Esophagus muscularis mucosa (tissue), 4 donors: ENCODE measurements at regions not wholly inside any gene's neighbourhood (a gene's known extent, or its start where the extent isn't known, plus 50 kb on each side); places are given as distances from the start of the nearest gene placed in this dataset.

ENCODE experiments used
- DNase-seq: peaks from one replicate; pipeline ENCODE4 v3.0.0-alpha.2; 2017; ENCODE audit errors: extremely low spot score
- H3K27ac ChIP-seq, 4 donors: fragments of 200-600 bp; sonication (generic); replicated peaks in 1 of 4; 1 replicate in 3 of 4; 2 replicates in 1 of 4; pipeline ENCODE4 v1.5.1; 2016 to 2019; ENCODE audit warnings: mild to moderate bottlenecking in 1 of 4
- H3K27me3 ChIP-seq, 4 donors: fragments of 200-600 bp; sonication (generic); one replicate each; pipeline versions ENCODE4 v1.5.1 to v1.6.0; 2016 to 2019
- H3K36me3 ChIP-seq, 4 donors: fragments of 200-600 bp; sonication (generic); one replicate each; pipeline ENCODE4 v1.5.1; 2016 to 2019
- H3K4me1 ChIP-seq, 4 donors: fragments of 200-600 bp; sonication (generic); one replicate each; pipeline ENCODE4 v1.5.1; 2016 to 2019
- H3K4me3 ChIP-seq, 4 donors: fragments of 200-600 bp; sonication (generic); 1 replicate in 2 of 4; 2 replicates in 2 of 4; pipeline ENCODE4 v1.5.1; 2016 to 2019; ENCODE audit warnings: mild to moderate bottlenecking in 4 of 4, moderate library complexity in 1 of 4
- H3K9me3 ChIP-seq, 4 donors: fragments of 200-600 bp; sonication (generic); 1 replicate in 3 of 4; 2 replicates in 1 of 4; pipeline ENCODE4 v1.5.1; 2016 to 2019
- EP300 ChIP-seq: sonication (generic); formaldehyde crosslinking; IDR thresholded peaks from one replicate; pipeline ENCODE4 v1.6.1; 2017; ENCODE audit warnings: antibody characterized with exemption
- POLR2A ChIP-seq: fragments of 450-650 bp; IDR thresholded peaks from one replicate; pipeline ENCODE4 v1.6.1; 2017; ENCODE audit warnings: antibody characterized with exemption, moderate library complexity, mild to moderate bottlenecking, low read depth
- POLR2AphosphoS5 ChIP-seq, 2 donors: sonication (generic); formaldehyde crosslinking; IDR thresholded peaks; one replicate each; pipeline ENCODE4 v1.6.1; 2017; ENCODE audit warnings: antibody characterized with exemption in 2 of 2
- WGBS: methylation state at CpG from one replicate; pipeline ENCODE4 v1.1.5; 2018; 5-methylcytosine and 5-hydroxymethylcytosine counted together
- intact Hi-C: fragments of 100-400 bp; cut with DNase I; formaldehyde crosslinking; loops from one replicate; pipeline ENCODE4 v1.15.1; 2023
- TF ChIP-seq, protein P1 (sequence below), 3 experiments: fragments of 200-600 bp in 2 of 3; fragments of 450-650 bp in 1 of 3; sonication (generic) in 2 of 3; IDR thresholded peaks; one replicate each; pipeline ENCODE4 v1.5.1; 2017 to 2019; ENCODE audit warnings: antibody characterized with exemption in 3 of 3, mild to moderate bottlenecking in 2 of 3, moderate library complexity in 1 of 3

- intact Hi-C loops, result no loop called here
- no peaks in the 10 kb centered on the region for H3K36me3 ChIP-seq
- no peaks in the 10 kb centered on the region for H3K4me1 ChIP-seq
- H3K27ac ChIP-seq, result no peak overlapping the region
- H3K27me3 ChIP-seq, result no peaks in the 10 kb centered on the region
- TF ChIP-seq, protein P1, sequence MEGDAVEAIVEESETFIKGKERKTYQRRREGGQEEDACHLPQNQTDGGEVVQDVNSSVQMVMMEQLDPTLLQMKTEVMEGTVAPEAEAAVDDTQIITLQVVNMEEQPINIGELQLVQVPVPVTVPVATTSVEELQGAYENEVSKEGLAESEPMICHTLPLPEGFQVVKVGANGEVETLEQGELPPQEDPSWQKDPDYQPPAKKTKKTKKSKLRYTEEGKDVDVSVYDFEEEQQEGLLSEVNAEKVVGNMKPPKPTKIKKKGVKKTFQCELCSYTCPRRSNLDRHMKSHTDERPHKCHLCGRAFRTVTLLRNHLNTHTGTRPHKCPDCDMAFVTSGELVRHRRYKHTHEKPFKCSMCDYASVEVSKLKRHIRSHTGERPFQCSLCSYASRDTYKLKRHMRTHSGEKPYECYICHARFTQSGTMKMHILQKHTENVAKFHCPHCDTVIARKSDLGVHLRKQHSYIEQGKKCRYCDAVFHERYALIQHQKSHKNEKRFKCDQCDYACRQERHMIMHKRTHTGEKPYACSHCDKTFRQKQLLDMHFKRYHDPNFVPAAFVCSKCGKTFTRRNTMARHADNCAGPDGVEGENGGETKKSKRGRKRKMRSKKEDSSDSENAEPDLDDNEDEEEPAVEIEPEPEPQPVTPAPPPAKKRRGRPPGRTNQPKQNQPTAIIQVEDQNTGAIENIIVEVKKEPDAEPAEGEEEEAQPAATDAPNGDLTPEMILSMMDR (IDR thresholded peaks at IDR 0.05), result no peak
- no peak for TF ChIP-seq EP300
- TF ChIP-seq POLR2AphosphoS5 (IDR thresholded peaks at IDR 0.05), result no peak
- no peak for TF ChIP-seq POLR2A
- no peak for DNase-seq
- no peaks in the 10 kb centered on the region for H3K9me3 ChIP-seq
- no peak overlapping the region for H3K4me3 ChIP-seq
- 94% methylated on average over 3 of the region's 3 CpGs for WGBS
Measured at GRCh38 chr10:21095494-21096055, 198.5 kb upstream of the NEBL start.

GRCh38 chr10:21095073-21095472, 198.0 kb upstream of the NEBL start:
- Histone ChIP-seq H3K4me1 (no peaks in the 10 kb centered on the region), H3K27me3 (no peaks in the 10 kb centered on the region), H3K36me3 (no peaks in the 10 kb centered on the region), H3K27ac (no peak overlapping the region), H3K9me3 (no peaks in the 10 kb centered on the region), H3K4me3 (no peak overlapping the region)
- no peak for DNase-seq
- WGBS, result 98% methylated on average over 3 of the region's 3 CpGs
- TF ChIP-seq EP300 (no peak), POLR2A (no peak), POLR2AphosphoS5 (IDR thresholded peaks at IDR 0.05) (no peak)
- TF ChIP-seq, protein P1 (IDR thresholded peaks at IDR 0.05), result no peak
- intact Hi-C loops, result no loop called here

DNA sequence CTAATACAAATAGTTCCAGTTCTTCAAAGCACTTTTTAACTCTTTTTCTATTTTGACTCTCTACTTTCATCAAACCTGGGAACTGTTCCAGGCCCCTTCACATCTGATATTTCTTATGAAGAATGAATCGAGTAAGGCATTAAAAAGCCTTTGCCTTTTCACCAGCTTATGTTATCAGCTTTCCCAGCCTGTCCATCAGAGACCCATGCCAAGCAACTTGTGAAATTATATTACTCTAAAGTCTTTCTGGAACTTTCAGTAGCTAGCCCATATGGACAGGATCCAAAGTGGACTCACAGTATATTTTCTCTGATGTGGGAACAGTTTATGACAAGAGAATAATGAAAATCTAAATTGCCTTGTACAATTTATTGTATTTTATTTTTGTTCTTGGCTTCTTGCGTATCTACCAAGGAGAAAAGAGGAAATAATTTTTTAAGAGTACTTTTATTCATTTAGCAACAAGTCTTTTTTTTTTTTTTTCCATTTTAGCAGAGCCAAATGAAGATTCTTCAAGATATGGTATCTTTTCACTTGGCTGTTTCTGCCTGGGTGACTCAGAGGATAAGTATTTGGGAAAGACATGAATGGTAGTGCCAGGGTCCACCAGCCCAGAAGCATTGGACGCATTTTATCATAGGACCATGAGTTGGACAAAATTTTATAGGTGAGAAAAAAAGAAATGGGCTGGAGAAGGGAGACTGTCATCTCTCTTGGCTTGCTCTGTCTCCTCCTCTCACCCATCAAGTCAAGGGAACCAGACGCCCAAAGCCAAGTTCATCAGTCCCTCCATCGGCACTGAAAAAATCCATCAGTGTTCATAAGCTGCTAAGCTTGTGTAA, 195.8 kb upstream of the NEBL start:
- Histone ChIP-seq H3K36me3 (no peaks in the 10 kb centered on the region), H3K9me3 (no peaks in the 10 kb centered on the region), H3K27ac (no peak overlapping the region), H3K4me1 (no peaks in the 10 kb centered on the region), H3K4me3 (no peak overlapping the region), H3K27me3 (no peaks in the 10 kb centered on the region)
- TF ChIP-seq POLR2AphosphoS5 (IDR thresholded peaks at IDR 0.05) (no peak), POLR2A (no peak), EP300 (no peak)
- TF ChIP-seq, protein P1 (IDR thresholded peaks at IDR 0.05), result no peak
- DNase-seq, result no peak
- intact Hi-C loops, result no loop called here
- 66% methylated on average over 5 of the region's 5 CpGs for WGBS

DNA sequence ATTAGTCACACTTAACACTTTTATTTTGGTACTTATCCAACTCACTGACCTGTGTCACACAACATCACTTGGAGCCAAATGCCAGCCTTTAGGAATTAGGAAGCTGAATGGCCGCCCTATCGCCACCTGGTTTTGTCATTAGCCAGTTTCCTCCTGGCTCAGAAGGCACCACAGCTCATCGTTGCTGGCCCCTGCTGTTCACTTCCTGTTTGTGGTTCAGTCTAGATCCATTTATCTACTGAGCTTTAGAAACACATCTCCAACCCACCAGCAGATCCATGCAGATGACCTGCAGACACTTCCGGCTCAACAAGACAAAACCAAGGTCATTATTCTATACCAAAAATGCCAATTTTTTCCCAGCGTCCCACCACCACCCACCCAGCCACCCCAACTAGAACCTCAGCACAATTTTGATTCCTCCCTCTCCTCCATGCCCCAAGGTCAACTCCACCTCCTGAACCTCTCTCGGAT, 193.5 kb upstream of the NEBL start:
- intact Hi-C loops, result no loop called here

More for the DNA sequence above, 193.5 kb upstream of the NEBL start:
- H3K4me3 ChIP-seq, result no peak overlapping the region
- H3K27me3 ChIP-seq, result no peaks in the 10 kb centered on the region
- no peaks in the 10 kb centered on the region for H3K4me1 ChIP-seq
- no peak overlapping the region for H3K27ac ChIP-seq
- 84% methylated on average over 6 of the region's 6 CpGs for WGBS
- TF ChIP-seq POLR2A, result no peak
- no peak for TF ChIP-seq EP300
- TF ChIP-seq, protein P1 (IDR thresholded peaks at IDR 0.05), result no peak
- TF ChIP-seq POLR2AphosphoS5 (IDR thresholded peaks at IDR 0.05), result no peak
- no peaks in the 10 kb centered on the region for H3K36me3 ChIP-seq
- H3K9me3 ChIP-seq, result no peaks in the 10 kb centered on the region
- no peak for DNase-seq
